ENCODE measurements at regions not wholly inside any gene's neighbourhood (a gene's known extent, or its start where the extent isn't known, plus 50 kb on each side); places are given as distances from the start of the nearest gene placed in this dataset.

- no peaks in the 10 kb centered on the region for H3K36me3 Mint-ChIP-seq
- H3K4me2 ChIP-seq (replicated peaks; ENCODE audit: extremely low read depth, low read length, poor library complexity, severe bottlenecking) = no peak overlapping the region
- no peak overlapping the region for H3K4me3 Mint-ChIP-seq
- no peak overlapping the region for H2AFZ ChIP-seq (ENCODE audit: insufficient read depth, low read depth, low read length, poor library complexity, severe bottlenecking)
- no peaks in the 10 kb centered on the region for H3K27me3 ChIP-seq (ENCODE audit: control insufficient read depth in 2 of 2, insufficient read depth in 2 of 2, low read length in 2 of 2)
- H3K4me1 Mint-ChIP-seq = no peaks in the 10 kb centered on the region
- no peak overlapping the region for H3K27ac ChIP-seq (ENCODE audit: low read depth in 1 of 2, low read length in 2 of 2)
- H3K79me2 ChIP-seq (ENCODE audit: insufficient read depth, low read length) = no peaks in the 10 kb centered on the region
- H3K4me1 ChIP-seq (ENCODE audit: control insufficient read depth in 1 of 2, insufficient read depth in 2 of 2, low read length in 2 of 2) = no peaks in the 10 kb centered on the region
- no peaks in the 10 kb centered on the region for H3K9me3 ChIP-seq (replicated peaks in 1 of 2; ENCODE audit: control insufficient read depth in 1 of 2, insufficient read depth in 1 of 2, low read length in 2 of 2)
- intact Hi-C loops (cut with micrococcal nuclease) = no loop called here
- no peak overlapping the region for H3K27ac Mint-ChIP-seq
- WGBS (ENCODE audit: insufficient coverage) = 94% methylated on average over 8 of the region's 9 CpGs
- no peaks in the 10 kb centered on the region for H3K9me3 Mint-ChIP-seq
- no peak for DNase-seq
- no peak for TF ChIP-seq CTCF (IDR thresholded peaks at IDR 0.05)
- no peak overlapping the region for H3K9ac ChIP-seq (ENCODE audit: insufficient read depth, low read length, poor library complexity, severe bottlenecking)
- no peak overlapping the region for H3K4me3 ChIP-seq (replicated peaks in 1 of 3; ENCODE audit: low read depth in 2 of 3, low read length in 3 of 3)
- peaks cover 0 to 13% (median 4%) of the 10 kb centered on the region in 3 donors for H3K27me3 Mint-ChIP-seq (ENCODE audit: low read depth in 3 of 3)
- H4K20me1 ChIP-seq (ENCODE audit: insufficient read depth, low read length) = no peaks in the 10 kb centered on the region
- no peaks in the 10 kb centered on the region for H3K36me3 ChIP-seq (replicated peaks in 1 of 2; ENCODE audit: control insufficient read depth in 1 of 2, insufficient read depth in 2 of 2, low read length in 2 of 2)
Observed at GRCh38 chr12:113689047-113689610, 217.5 kb upstream of the LHX5 start.

- Mint-ChIP-seq H3K4me1 (no peaks in the 10 kb centered on the region), H3K36me3 (no peaks in the 10 kb centered on the region), H3K27ac (no peak overlapping the region), H3K4me3 (no peak overlapping the region), H3K9me3 (no peaks in the 10 kb centered on the region), H3K27me3 (ENCODE audit: low read depth in 3 of 3) (peaks cover 0 to 13% (median 3%) of the 10 kb centered on the region in 3 donors)
- 100% methylated on average over 1 of the region's 5 CpGs for whole genome bisulfite sequencing (ENCODE audit: insufficient coverage)
- intact Hi-C loops (cut with micrococcal nuclease) = no loop called here
- Histone ChIP-seq H3K27me3 (ENCODE audit: control insufficient read depth in 2 of 2, insufficient read depth in 2 of 2, low read length in 2 of 2) (no peaks in the 10 kb centered on the region), H2AFZ (ENCODE audit: insufficient read depth, low read depth, low read length, poor library complexity, severe bottlenecking) (no peak overlapping the region), H3K36me3 (replicated peaks in 1 of 2; ENCODE audit: control insufficient read depth in 1 of 2, insufficient read depth in 2 of 2, low read length in 2 of 2) (no peaks in the 10 kb centered on the region), H3K4me2 (replicated peaks; ENCODE audit: extremely low read depth, low read length, poor library complexity, severe bottlenecking) (no peak overlapping the region), H3K4me3 (replicated peaks in 1 of 3; ENCODE audit: low read depth in 2 of 3, low read length in 3 of 3) (no peak overlapping the region), H3K9me3 (replicated peaks in 1 of 2; ENCODE audit: control insufficient read depth in 1 of 2, insufficient read depth in 1 of 2, low read length in 2 of 2) (no peaks in the 10 kb centered on the region), H4K20me1 (ENCODE audit: insufficient read depth, low read length) (no peaks in the 10 kb centered on the region), H3K79me2 (ENCODE audit: insufficient read depth, low read length) (no peaks in the 10 kb centered on the region), H3K4me1 (ENCODE audit: control insufficient read depth in 1 of 2, insufficient read depth in 2 of 2, low read length in 2 of 2) (no peaks in the 10 kb centered on the region), H3K9ac (ENCODE audit: insufficient read depth, low read length, poor library complexity, severe bottlenecking) (no peak overlapping the region), H3K27ac (ENCODE audit: low read depth in 1 of 2, low read length in 2 of 2) (no peak overlapping the region)
- DNase-seq = no peak
- no peak for TF ChIP-seq CTCF (IDR thresholded peaks at IDR 0.05)
Observed at GRCh38 chr12:113688313-113688712, 216.6 kb upstream of the LHX5 start.

Measured in CD14-positive monocyte (primary cell).